HG03460 (cell line): ENCODE measurements at regions not wholly inside any gene's neighbourhood (a gene's known extent, or its start where the extent isn't known, plus 50 kb on each side); places are given as distances from the start of the nearest gene placed in this dataset.

Experiments
- ATAC-seq: cut with Tn5 transposase; IDR thresholded peaks from one replicate; pipeline ENCODE4 v1.9.1; 2021; ENCODE audit not compliant: unreplicated experiment

GRCh38 chr1:244192325-244192724, 141.2 kb downstream of the ZBTB18 start:
- ATAC-seq, result no peak

DNA sequence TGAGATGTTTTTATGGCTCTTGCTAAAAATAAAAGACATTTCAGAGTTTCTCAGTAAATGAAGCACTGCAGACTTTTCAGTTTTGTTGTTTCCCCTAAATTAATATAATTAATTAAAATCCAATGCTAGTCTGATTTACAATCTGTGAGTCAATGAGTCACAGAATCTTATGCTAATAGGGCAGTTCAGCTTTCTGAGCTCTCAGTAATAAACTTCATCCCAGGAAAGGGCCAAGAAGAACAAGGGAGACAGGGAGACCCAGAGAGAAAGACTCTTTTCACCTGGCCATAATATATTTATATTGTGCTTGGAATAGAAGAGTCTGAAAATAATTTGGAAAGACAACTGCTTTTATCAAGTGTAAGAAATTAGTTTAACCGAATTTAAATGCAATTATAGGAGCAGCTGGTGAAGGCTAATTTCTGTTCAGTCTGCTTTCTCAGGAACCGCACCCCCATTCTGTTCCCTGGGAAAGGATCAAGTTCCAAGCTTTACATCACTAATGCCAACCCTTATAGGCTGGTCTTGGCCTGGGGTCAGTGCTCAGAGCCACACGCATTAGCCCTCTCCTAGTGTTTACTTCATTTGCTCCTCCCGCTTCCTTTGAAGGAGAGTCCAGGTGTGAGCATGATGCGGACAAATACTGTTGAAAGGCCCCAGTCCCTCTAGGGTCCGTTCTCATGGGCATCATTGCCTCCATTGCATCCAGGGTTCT, 145.6 kb downstream of the ZBTB18 start:
- no peak for ATAC-seq

DNA sequence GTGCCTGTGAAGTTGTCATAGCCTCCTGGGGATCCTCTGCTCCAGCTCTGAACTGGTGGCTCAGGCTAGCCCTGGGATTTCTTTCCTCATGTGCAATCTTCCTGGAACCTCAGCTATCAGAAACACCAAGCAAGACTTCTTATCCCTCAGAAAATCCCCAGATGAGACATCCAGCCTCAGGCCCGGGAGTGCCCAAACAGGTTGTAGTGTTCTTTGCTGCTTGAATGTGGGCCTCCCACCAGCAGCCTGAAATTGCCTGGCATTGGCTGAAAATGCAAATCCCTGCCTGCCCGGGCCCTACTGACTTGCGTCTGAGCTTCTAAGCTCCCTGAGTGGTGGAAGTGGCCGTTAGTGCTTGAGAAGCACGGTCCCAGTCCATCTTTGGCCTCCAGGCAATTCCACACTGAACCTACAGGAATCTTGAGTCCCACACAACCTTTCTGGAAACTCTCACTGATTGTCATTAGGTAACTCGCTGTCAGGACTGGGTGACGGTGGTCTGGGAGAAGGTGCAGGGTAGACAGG, 146.8 kb downstream of the ZBTB18 start:
- no peak for ATAC-seq

GRCh38 chr1:244199902-244200301, 148.8 kb downstream of the ZBTB18 start:
- no peak for ATAC-seq

GRCh38 chr1:244200596-244200995, 149.5 kb downstream of the ZBTB18 start:
- ATAC-seq, result no peak

- ATAC-seq, result no peak
These were observed 150.7 kb downstream of the ZBTB18 start for GRCh38 chr1:244201750-244202149.

- no peak for ATAC-seq
These were observed 152.9 kb downstream of the ZBTB18 start for GRCh38 chr1:244204004-244204403.

- no peak for ATAC-seq
These were observed 154.1 kb downstream of the ZBTB18 start for GRCh38 chr1:244205171-244205570.

- no peak for ATAC-seq
These were observed 154.8 kb downstream of the ZBTB18 start for GRCh38 chr1:244205906-244206305.

GRCh38 chr1:244207042-244207934, 156.2 kb downstream of the ZBTB18 start:
- no peak for ATAC-seq

DNA sequence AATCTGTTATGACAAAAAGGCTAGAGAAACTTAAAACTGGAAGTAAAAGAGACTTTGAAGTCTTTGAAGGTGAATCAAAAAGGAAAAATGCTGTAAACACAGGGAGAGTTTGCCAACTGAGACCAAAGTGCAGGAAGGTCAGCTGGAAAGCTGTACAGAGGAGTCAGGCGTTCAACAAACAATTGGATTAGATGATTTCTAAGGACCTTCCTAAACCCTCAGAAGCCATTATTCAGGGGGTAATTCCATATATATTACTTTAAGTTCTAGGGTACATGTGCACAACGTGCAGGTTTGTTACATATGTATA, 156.8 kb downstream of the ZBTB18 start:
- no peak for ATAC-seq

GRCh38 chr1:244209955-244210354, 158.9 kb downstream of the ZBTB18 start:
- no peak for ATAC-seq

DNA sequence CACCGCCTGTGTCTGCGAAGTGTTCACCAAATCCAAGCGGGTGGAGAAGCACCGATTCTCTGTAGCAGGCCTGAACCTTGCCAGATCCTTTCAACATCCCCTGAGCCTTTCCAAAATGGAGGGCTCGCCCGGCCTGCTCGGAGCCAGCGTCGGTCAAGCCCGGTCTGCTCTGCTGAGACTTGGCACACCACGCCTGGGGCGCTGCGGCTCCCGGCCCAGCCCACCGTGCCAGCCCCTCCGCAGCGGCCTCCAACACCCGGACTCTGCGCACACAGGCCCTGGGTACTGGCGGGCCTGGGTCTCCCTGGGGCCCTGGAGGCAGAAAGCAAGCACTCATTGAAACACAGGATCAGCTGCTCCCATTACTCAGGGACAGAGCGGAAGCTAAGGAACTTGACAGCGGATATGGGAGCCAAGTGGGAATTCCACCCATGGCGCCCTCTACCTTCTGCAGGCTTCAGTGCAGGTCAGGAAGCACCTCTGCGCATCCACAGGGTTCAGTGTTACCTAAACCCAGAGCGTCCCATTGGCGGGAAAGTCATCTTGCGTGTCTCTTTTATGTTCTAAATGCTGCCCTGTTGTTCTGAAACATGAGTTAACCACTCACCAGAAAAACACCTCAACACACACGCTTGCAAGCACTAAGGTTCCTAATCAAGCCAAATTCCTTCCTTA, 159.9 kb downstream of the ZBTB18 start:
- no peak for ATAC-seq

DNA sequence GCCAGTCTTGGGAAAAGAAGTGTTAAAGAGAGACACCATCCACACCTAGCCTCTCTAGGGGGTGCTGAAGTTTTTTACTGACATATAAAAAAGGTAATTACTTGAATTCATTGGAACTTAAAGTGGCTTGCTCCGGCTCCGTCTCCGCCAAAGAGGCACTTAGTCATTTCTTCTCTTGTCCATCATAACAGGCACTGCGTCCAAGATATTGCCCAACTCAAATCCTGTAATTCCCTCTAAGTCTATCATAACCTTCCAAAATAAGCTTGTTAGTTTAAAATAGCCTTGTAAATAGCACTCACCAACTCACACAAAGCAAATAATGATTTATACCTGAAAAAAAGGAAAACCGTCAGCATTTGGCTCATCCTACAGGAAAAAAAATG, 160.5 kb downstream of the ZBTB18 start:
- no peak for ATAC-seq

DNA sequence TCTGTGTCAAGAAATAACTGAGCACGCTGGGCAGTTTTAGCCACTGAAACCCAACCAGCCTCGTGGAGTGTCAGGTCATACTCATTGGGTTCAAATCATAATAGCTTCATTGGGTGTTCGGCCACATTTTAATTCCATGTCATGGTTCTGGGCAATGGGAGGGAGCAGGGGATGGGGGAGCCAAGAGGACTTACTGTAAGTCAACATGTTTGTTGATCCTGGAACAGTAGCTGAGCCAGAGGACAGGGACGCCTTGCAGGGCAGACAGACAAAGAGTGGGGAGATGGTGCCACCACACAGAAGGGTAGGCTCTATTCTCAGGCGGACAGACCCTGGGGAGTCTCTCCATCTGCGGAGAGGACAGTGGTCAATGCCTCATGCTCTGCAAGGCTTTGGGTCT, 161.1 kb downstream of the ZBTB18 start:
- ATAC-seq, result no peak

DNA sequence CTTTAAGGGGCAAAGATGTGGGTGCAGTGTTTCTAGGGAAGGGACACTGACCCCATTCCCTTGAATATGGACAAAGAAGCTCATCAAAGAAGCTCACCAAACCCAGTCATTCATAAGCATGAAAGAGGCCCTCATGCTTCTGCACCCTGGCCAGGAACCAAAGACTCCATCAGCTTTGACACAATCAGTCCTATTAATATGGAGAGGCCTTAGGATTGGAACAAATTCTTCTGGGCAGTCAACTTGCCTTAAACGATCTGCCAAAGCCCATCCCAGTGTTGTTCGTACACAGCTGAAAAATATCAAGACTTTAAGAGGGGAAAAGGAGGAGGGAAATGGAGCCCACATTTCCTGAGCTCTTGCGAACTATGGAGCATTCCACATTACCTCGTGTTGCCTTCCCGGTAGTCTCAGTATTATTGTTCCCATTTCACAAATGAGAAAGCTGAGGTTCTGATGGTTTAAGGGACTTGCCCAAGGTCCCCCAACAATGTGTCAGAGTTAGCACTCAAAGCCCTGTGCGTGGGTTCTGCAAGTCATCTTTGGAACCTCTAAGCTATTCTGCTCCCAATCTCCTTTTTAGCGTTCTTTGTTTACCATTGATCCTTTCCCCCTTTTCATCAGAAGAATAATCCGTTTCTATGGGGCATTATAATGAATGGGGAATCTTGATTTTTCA, 161.9 kb downstream of the ZBTB18 start:
- no peak for ATAC-seq

GRCh38 chr1:244214009-244214967, 163.2 kb downstream of the ZBTB18 start:
- no peak for ATAC-seq

GRCh38 chr1:244216836-244217235, 165.8 kb downstream of the ZBTB18 start:
- ATAC-seq, result no peak

DNA sequence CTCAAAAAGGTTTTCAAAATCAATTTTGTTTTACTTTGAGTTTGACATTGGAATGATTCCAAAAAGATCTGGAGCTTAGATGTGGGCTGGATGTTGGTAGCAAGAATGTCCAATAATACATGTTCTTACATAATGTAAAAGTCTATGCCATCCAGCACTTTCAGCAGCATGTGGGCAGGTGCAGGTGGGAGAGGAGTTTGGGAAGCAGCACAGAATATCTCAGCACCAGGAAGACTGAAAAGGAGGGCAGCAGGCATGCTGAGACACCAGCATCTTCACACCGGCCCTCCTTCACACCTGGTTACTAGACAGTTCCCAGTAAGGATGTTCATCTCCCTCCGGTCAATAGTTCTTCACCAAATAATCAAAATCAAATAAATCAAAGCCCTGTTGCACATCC, 166.6 kb downstream of the ZBTB18 start:
- ATAC-seq, result no peak

- ATAC-seq, result no peak
These were observed 167.1 kb downstream of the ZBTB18 start for GRCh38 chr1:244218220-244218619.
